Osteocyte (in vitro differentiated cells): ENCODE measurements at regions not wholly inside any gene's neighbourhood (a gene's known extent, or its start where the extent isn't known, plus 50 kb on each side); places are given as distances from the start of the nearest gene placed in this dataset.

Experiments
- DNase-seq: peaks from one replicate; pipeline ENCODE4 v3.0.0; 2021; ENCODE audit warnings: mixed read lengths; ENCODE audit not compliant: unreplicated experiment; ENCODE audit errors: extremely low spot score
- H3K27ac Mint-ChIP-seq: one replicate; pipeline ENCODE4 v1.8.0; 2021; ENCODE audit warnings: mild to moderate bottlenecking, mixed read lengths; ENCODE audit not compliant: unreplicated experiment
- H3K27me3 Mint-ChIP-seq: one replicate; pipeline ENCODE4 v1.8.0; 2021; ENCODE audit warnings: mixed read lengths; ENCODE audit not compliant: unreplicated experiment
- H3K36me3 Mint-ChIP-seq: one replicate; pipeline ENCODE4 v1.8.0; 2021; ENCODE audit warnings: mixed read lengths; ENCODE audit not compliant: unreplicated experiment
- H3K4me1 Mint-ChIP-seq: one replicate; pipeline ENCODE4 v1.8.0; 2021; ENCODE audit warnings: mixed read lengths; ENCODE audit not compliant: unreplicated experiment
- H3K4me3 Mint-ChIP-seq: one replicate; pipeline ENCODE4 v1.8.0; 2021; ENCODE audit warnings: mild to moderate bottlenecking, moderate library complexity, mixed read lengths; ENCODE audit not compliant: unreplicated experiment
- H3K9me3 Mint-ChIP-seq: one replicate; pipeline ENCODE4 v1.8.0; 2021; ENCODE audit warnings: mixed read lengths; ENCODE audit not compliant: unreplicated experiment
- CTCF ChIP-seq: fragments of 200-600 bp; sonication (generic); IDR thresholded peaks from 2 replicates; pipeline ENCODE4 v1.5.0; 2021; ENCODE audit warnings: antibody characterized with exemption, mild to moderate bottlenecking, moderate library complexity

GRCh38 chr10:107453561-107453960 lies 289.1 kb upstream of the SORCS1 start:
- H3K36me3 Mint-ChIP-seq: no peaks in the 10 kb centered on the region
- no peak for TF ChIP-seq CTCF
- peaks cover 15% of the 10 kb centered on the region for H3K9me3 Mint-ChIP-seq
- DNase-seq: no peak
- H3K27me3 Mint-ChIP-seq: no peaks in the 10 kb centered on the region
- H3K27ac Mint-ChIP-seq: no peak overlapping the region
- no peaks in the 10 kb centered on the region for H3K4me1 Mint-ChIP-seq
- H3K4me3 Mint-ChIP-seq: no peak overlapping the region

GRCh38 chr10:107451047-107451446 lies 286.5 kb upstream of the SORCS1 start:
- no peak for DNase-seq
- no peak overlapping the region for H3K27ac Mint-ChIP-seq
- no peak overlapping the region for H3K4me3 Mint-ChIP-seq
- H3K36me3 Mint-ChIP-seq: no peaks in the 10 kb centered on the region
- H3K27me3 Mint-ChIP-seq: no peaks in the 10 kb centered on the region
- no peaks in the 10 kb centered on the region for H3K4me1 Mint-ChIP-seq
- no peak for TF ChIP-seq CTCF
- peaks cover 20% of the 10 kb centered on the region for H3K9me3 Mint-ChIP-seq

GRCh38 chr10:107450056-107450455 lies 285.6 kb upstream of the SORCS1 start:
- H3K9me3 Mint-ChIP-seq: peaks cover 23% of the 10 kb centered on the region
- no peaks in the 10 kb centered on the region for H3K27me3 Mint-ChIP-seq
- no peak for TF ChIP-seq CTCF
- DNase-seq: no peak
- H3K36me3 Mint-ChIP-seq: no peaks in the 10 kb centered on the region
- no peak overlapping the region for H3K4me3 Mint-ChIP-seq
- no peak overlapping the region for H3K27ac Mint-ChIP-seq
- H3K4me1 Mint-ChIP-seq: no peaks in the 10 kb centered on the region

- H3K4me1 Mint-ChIP-seq: no peaks in the 10 kb centered on the region
- H3K27ac Mint-ChIP-seq: no peak overlapping the region
- no peaks in the 10 kb centered on the region for H3K27me3 Mint-ChIP-seq
- no peak overlapping the region for H3K4me3 Mint-ChIP-seq
- peaks cover 25% of the 10 kb centered on the region for H3K9me3 Mint-ChIP-seq
- H3K36me3 Mint-ChIP-seq: no peaks in the 10 kb centered on the region
- no peak for DNase-seq
- no peak for TF ChIP-seq CTCF
Measured at GRCh38 chr10:107444443-107444842, 279.9 kb upstream of the SORCS1 start.

GRCh38 chr10:107443813-107444212 lies 279.3 kb upstream of the SORCS1 start:
- H3K27ac Mint-ChIP-seq: no peak overlapping the region
- no peak for TF ChIP-seq CTCF
- H3K4me3 Mint-ChIP-seq: no peak overlapping the region
- no peaks in the 10 kb centered on the region for H3K36me3 Mint-ChIP-seq
- H3K9me3 Mint-ChIP-seq: peaks cover 25% of the 10 kb centered on the region
- H3K27me3 Mint-ChIP-seq: no peaks in the 10 kb centered on the region
- DNase-seq: no peak
- H3K4me1 Mint-ChIP-seq: no peaks in the 10 kb centered on the region
